Thoracic aorta (tissue), 2 donors: ENCODE measurements at regions not wholly inside any gene's neighbourhood (a gene's known extent, or its start where the extent isn't known, plus 50 kb on each side); places are given as distances from the start of the nearest gene placed in this dataset.
A peak's percentile ranks its signal among the peaks of the same experiment; 100 is the strongest.

Experiments used
- ATAC-seq: fragments of 150-250 bp; one replicate; pipeline ENCODE4 v1.8.0; 2017; ENCODE audit warnings: low read depth; ENCODE audit not compliant: insufficient number of reproducible peaks, low FRiP score
- DNase-seq: peaks from one replicate; pipeline ENCODE4 v3.0.0-alpha.2; 2020; ENCODE audit warnings: low spot score
- H3K27ac ChIP-seq, 2 donors: fragments of 200-600 bp; sonication (generic); 1 replicate in 1 of 2; 2 replicates in 1 of 2; pipeline ENCODE4 v1.5.1; 2016; ENCODE audit warnings: mild to moderate bottlenecking in 2 of 2, moderate library complexity in 2 of 2
- H3K27me3 ChIP-seq: fragments of 200-600 bp; sonication (generic); replicated peaks from 2 replicates; pipeline ENCODE4 v1.6.0; 2016; ENCODE audit warnings: mild to moderate bottlenecking; ENCODE audit not compliant: insufficient read depth
- H3K36me3 ChIP-seq: fragments of 200-600 bp; sonication (generic); one replicate; pipeline ENCODE4 v1.5.1; 2016
- H3K4me1 ChIP-seq, 2 donors: fragments of 200-600 bp; sonication (generic); 1 replicate in 1 of 2; 2 replicates in 1 of 2; pipeline versions ENCODE4 v1.5.1 to v1.6.0; 2016; ENCODE audit warnings: low read depth in 2 of 2, mild to moderate bottlenecking in 1 of 2; ENCODE audit not compliant: control insufficient read depth in 1 of 2
- H3K4me3 ChIP-seq: fragments of 200-600 bp; sonication (generic); 2 replicates; pipeline ENCODE4 v1.5.1; 2016; ENCODE audit warnings: mild to moderate bottlenecking
- H3K9me3 ChIP-seq: fragments of 200-600 bp; sonication (generic); 2 replicates; pipeline ENCODE4 v1.5.1; 2016
- CTCF ChIP-seq: fragments of 200-600 bp; sonication (generic); IDR thresholded peaks from one replicate; pipeline ENCODE4 v1.5.1; 2019; ENCODE audit warnings: antibody characterized with exemption

- no peaks in the 10 kb centered on the region for H3K4me1 ChIP-seq
- no peak overlapping the region for H3K27ac ChIP-seq
- no peak overlapping the region for H3K4me3 ChIP-seq
- no peaks in the 10 kb centered on the region for H3K9me3 ChIP-seq
- no peak for DNase-seq
- no peak for TF ChIP-seq CTCF
- no peaks in the 10 kb centered on the region for H3K27me3 ChIP-seq
- no peaks in the 10 kb centered on the region for H3K36me3 ChIP-seq
- ATAC-seq = no peak
Observed at GRCh38 chr11:31959716-31960115, 131.2 kb upstream of the RCN1 start.

- Histone ChIP-seq H3K27ac (no peak overlapping the region), H3K4me3 (no peak overlapping the region), H3K27me3 (no peaks in the 10 kb centered on the region), H3K36me3 (no peaks in the 10 kb centered on the region), H3K4me1 (no peaks in the 10 kb centered on the region), H3K9me3 (no peaks in the 10 kb centered on the region)
- DNase-seq (no peak), ATAC-seq (no peak)
- peak; percentile 34 for TF ChIP-seq CTCF
Observed at GRCh38 chr11:31958076-31958735, 132.7 kb upstream of the RCN1 start.

GRCh38 chr11:31957674-31958073, 133.2 kb upstream of the RCN1 start:
- DNase-seq (no peak), ATAC-seq (no peak)
- TF ChIP-seq CTCF = no peak
- H3K4me1 ChIP-seq = no peaks in the 10 kb centered on the region
- H3K27ac ChIP-seq = no peak overlapping the region
- H3K9me3 ChIP-seq = no peaks in the 10 kb centered on the region
- H3K4me3 ChIP-seq = no peak overlapping the region
- H3K36me3 ChIP-seq = no peaks in the 10 kb centered on the region
- H3K27me3 ChIP-seq = no peaks in the 10 kb centered on the region

GRCh38 chr11:31956310-31956709, 134.6 kb upstream of the RCN1 start:
- H3K4me3 ChIP-seq = no peak overlapping the region
- no peaks in the 10 kb centered on the region for H3K9me3 ChIP-seq
- DNase-seq (no peak), ATAC-seq (no peak)
- no peaks in the 10 kb centered on the region for H3K36me3 ChIP-seq
- no peaks in the 10 kb centered on the region for H3K4me1 ChIP-seq
- no peak for TF ChIP-seq CTCF
- no peaks in the 10 kb centered on the region for H3K27me3 ChIP-seq
- H3K27ac ChIP-seq = no peak overlapping the region

GRCh38 chr11:31955838-31956237, 135.0 kb upstream of the RCN1 start:
- Histone ChIP-seq H3K4me1 (no peaks in the 10 kb centered on the region), H3K9me3 (no peaks in the 10 kb centered on the region), H3K27me3 (no peaks in the 10 kb centered on the region), H3K36me3 (no peaks in the 10 kb centered on the region), H3K27ac (no peak overlapping the region), H3K4me3 (no peak overlapping the region)
- TF ChIP-seq CTCF = no peak
- no peak for DNase-seq
- no peak for ATAC-seq
